NCI-H446 (cell line): ENCODE measurements at regions not wholly inside any gene's neighbourhood (a gene's known extent, or its start where the extent isn't known, plus 50 kb on each side); places are given as distances from the start of the nearest gene placed in this dataset.
"Not testable (repeated sequence)": the region's sequence is repeated elsewhere in the genome, so short reads cannot be mapped to it uniquely, and the experiment has no call there.

ENCODE experiments used
- DNase-seq, 2 experiments: peaks; one replicate each; lab custom pipeline; 2025; lab: John Stamatoyannopoulos, UW

DNA sequence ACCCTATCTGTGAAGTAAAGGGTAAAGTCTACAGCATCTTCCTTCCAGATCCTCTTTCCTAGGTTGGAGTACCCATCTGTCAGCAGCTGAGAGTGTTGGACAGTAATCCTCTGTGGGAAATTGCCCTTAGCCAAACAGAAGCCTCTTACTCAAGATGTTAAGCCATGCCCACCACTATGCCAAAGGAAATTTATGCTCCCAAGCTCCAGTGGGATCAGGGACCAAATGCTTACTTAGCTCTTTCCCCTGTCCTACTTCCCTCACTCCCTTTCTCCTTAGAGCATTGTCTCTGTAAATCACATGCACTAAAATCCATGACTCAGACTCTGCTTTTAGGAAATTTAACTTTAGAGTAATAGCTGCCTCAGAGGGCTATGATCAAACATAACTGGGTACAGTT, 254.0 kb downstream of the BRINP2 start:
- no peak for DNase-seq

DNA sequence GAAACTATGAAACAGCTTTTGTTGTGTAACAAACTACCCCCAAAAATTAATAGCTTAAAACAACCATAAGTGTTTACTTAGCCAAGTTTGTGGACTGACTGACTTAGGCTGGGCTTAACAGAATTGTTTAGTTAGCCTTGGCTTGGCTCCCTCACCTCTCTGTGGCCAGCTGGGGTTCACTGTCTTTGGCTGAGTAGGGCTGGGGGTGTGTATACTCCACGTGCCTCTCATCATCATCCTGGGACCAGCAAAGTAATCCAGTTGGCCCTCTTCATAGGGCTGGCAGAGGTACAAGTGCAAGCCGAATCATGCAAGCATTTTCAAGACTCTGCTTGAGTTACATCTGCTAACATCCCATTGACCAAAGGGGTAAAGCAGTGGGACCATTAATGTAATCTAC, 252.3 kb downstream of the BRINP2 start:
- no peak for DNase-seq

DNA sequence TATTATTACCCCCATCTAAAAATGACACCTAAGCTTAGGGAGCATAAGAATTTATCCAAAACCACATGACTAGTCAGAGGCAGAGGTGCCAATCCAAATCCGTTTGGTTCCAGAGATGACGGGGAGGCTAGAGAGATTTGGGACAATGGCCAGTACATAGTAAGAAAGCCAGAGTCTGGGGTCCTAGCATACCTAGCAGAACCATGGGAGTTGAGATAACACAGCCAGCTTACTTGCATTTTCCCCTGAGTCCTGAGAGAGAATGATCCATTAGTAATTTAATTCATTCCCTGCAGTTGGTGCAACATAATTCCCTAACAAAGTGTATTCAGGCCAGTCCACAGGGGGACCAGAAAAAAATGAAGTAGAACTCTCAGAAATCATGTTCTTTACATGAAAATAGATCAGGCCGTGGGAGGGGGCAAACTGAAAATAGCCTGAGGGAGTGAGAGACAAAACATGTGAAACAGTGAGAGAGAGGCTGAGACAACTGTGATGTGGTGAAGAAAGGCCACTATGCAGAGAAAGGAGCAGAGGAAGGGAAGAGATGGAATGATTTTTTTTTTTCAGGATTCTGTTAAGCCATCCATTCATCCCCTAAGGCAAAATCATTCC, 243.3 kb downstream of the BRINP2 start:
- no peak for DNase-seq

DNA sequence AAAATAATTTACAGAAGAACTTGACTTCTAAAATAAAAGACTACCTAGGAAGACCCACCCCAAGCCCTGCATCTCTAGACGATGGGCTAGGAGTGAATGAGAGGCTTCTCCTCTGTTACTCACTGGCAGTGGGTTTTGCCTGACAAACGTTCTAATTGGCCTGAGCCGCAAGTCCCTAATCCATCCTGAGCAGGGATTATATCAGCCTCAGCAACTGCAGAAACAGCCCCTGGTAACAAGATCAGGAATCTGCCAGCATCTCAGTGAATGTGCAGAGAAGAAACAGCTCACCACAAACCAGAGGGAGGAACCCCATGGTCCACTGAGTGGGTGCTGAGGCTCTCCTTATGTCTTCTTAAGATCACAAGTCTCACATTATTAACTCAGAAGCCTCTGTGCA, 240.6 kb downstream of the BRINP2 start:
- no peak for DNase-seq

DNA sequence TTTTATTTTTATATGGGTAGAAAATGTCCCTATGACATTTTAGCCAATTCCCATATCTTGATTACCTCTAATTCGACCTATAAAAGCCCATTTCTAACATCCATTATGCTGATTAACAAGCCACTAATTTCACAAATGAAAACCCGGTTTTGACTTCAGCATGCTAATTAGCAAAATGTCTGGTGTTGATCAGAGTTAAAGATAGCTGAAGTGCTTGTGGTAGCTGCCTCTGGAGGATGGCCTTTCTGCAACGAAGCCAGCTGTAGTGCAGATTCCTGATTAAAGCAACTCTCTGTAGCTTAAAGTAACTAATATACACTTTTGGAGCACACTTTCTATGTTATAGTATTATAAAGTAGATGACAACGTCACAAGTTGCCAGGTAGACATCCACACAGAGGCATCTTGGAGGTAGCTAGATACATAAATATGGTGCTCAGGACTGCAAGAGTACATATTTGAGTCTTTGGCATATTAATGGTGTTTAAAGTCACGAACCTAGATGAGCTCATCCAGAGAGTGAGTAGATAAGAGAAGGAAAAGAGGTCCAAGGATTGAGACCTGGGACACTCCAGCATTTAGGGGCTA, 239.5 kb downstream of the BRINP2 start:
- no peak for DNase-seq

DNA sequence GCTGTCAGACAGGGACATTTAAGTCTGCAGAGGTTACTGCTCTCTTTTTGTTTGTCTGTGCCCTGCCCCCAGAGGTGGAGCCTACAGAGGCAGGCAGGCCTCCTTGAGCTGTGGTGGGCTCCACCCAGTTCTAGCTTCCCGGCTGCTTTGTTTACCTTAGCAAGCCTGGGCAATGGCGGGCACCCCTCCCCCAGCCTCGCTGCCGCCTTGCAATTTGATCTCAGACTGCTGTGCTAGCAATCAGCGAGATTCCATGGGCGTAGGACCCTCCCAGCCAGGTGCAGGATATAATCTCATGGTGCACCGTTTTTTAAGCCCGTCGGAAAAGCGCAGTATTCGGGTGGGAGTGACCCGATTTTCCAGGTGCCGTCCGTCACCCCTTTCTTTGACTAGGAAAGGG, 235.6 kb downstream of the BRINP2 start:
- DNase-seq, result not testable (repeated sequence)

DNA sequence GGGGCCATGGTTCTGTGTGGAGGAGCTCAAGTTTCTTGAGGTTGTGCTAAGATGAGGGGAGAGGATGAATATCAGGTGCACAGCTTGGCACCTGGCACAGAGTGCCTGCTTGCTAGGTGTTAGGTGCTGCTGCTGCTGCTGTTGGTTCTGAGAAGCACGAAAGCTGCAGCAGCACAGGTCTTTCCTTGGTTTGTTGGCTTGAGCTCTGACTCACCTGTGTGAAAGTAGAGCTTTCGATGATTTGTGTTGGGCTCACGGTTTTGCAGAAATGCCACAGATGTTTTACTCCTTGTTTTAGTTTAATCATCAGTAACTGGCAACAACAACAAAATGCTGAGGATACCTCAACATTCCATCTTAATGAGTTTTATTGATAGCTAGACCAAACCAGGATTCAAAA, 221.6 kb downstream of the BRINP2 start:
- no peak for DNase-seq

DNA sequence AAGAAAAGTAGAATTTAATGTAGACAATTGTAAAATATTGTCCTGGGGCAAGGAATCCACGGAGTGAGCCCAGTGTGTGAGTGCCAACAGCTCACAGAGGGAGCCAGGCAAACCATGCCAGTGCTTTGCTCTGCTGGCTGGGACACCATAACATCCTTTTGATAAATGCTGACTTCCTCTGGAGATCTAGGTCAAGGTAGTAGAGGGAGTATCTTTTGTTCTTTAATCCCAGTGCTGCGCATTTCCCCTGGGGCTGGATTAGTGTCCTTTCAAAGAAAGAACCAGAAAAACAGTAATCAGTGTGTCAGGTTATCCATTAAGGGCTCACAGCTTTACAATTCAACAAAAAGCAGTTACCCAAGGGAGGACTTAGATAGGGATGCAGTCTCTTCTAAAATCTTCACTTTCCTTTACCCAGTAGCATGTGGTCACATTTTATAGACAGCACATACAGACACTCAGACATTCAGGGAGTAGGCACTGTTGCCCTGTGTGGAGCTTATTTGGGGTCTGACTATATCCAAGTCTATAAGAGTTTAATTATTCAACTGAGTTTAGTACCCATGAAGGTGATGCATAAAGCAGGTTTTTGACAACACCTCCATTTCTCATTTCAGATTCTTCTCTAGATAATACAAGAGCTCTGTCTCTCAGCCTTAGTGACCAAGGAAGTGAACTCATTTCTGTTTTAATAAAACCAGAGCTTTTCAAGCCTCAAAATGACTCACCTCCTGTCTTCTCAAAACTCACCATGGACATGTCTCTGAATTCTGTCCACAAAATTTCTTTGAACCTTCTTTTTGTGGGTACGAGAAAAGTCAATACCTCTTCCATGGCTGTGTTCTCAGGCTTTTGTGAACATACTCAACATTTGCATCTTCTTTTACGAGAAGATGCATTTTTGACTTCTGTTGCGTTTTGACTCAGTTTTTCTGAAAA, 215.3 kb downstream of the BRINP2 start:
- DNase-seq, result no peak

DNA sequence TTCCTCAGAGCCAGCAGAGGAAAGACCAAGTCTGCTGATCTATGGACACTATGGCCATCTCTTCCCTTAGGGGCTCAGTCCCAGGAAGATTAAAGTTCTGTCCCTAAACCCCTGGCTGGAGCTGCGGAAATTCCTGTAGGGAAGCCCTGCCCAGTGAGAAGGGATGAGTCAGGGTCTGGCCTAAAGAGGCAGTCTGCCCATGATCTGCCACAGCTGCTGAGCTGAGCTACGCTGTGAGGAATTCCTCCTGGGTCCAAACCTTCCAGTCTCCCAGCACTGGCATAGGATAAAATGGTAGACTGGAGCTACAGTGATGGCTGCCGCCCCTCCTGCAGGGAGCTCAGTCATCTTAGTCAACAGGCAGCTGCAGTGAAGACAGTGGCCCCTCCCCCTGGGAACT, 213.7 kb downstream of the BRINP2 start:
- no peak for DNase-seq

DNA sequence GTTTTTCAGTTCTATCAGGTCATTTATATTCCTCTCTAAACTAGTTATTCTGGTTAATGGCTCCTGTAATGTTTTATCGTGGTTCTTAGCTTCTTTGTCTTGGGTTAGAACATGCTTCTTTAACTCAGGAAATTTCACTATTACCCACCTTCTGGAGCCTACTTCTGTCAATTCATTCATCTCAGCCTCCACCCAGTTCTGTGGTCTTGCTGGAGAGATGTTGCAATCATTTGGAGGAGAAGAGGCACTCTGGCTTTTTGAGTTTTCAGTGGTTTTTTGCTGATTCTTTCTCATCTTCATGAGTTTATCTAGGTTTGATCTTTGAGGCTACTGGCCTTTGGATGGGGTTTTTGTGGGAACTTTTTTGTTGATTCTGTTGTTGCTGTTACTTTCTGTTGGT, 213.0 kb downstream of the BRINP2 start:
- no peak for DNase-seq

DNA sequence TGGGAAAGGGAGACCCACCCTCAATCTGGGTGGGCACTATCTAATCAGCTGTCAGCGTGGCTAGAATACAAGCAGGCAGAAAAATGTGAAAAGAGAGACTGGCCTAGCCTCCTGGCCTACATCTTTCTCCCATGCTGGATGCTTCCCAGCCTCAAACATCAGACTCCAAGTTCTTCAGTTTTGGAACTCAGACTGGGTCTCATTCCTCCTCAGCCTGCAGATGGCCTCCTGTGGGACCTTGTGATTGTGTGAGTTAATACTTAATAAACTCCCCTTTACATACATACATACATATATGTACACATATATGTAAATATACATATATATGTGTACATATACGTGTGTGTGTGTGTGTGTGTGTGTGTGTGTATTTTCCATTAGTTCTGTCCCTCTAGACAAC, 207.1 kb downstream of the BRINP2 start:
- no peak for DNase-seq

DNA sequence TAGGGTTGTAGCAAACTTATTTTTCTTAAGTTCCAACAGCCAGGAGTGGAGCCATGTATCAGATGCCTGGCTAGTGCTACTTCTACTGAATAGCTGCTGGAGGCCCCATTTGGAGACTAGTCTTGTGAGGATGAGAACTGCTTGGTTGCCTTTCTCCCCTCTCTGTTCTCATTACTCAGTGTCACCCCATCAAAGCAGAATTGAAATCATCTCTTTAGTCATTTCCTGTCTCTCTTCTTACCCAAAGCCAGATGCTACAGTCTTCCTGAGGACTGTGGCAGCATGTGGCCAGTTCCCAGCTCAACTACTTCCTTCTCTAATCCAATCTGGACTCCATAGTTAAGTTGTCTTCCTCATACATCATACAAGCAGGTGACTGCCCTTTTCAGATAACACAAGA, 197.5 kb downstream of the BRINP2 start:
- no peak for DNase-seq

DNA sequence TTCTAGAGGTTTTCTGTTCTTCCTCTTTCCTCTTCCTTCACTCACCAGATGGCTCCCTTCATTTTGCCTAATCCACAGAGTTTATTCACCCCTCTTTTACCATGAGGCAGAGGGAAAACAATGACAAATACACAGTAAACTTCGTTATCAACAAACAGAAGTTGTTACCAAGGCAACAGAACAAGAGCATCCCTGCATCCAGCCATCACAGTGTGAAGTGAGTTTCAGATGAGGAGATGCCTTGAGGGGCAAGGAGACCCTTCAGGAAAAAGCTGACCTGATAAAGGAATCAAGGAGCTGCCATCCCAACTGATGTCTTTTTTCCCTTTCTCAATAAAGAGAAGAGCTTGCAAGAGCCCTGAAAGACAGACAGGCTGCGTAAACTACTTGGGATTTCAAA, 195.3 kb downstream of the BRINP2 start:
- no peak for DNase-seq

DNA sequence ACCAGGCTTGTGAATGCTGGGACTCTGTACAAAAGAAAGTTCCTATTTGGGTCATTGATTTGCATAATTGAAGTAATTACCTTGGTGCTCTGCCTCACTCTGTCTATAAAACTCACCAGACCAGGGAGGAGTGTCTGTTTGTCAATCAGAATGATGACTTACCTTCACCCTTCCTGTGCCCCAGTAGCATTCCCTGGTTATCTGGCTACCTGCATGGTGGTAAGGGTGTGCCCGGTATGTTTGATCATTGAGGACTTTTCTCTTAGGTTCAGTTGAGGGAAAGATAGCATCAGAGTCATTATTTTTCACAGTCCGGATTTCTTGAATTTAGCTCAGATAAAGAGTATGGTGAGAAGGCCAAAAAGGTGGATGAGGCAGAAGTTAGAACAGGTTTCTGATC, 190.0 kb downstream of the BRINP2 start:
- no peak for DNase-seq

DNA sequence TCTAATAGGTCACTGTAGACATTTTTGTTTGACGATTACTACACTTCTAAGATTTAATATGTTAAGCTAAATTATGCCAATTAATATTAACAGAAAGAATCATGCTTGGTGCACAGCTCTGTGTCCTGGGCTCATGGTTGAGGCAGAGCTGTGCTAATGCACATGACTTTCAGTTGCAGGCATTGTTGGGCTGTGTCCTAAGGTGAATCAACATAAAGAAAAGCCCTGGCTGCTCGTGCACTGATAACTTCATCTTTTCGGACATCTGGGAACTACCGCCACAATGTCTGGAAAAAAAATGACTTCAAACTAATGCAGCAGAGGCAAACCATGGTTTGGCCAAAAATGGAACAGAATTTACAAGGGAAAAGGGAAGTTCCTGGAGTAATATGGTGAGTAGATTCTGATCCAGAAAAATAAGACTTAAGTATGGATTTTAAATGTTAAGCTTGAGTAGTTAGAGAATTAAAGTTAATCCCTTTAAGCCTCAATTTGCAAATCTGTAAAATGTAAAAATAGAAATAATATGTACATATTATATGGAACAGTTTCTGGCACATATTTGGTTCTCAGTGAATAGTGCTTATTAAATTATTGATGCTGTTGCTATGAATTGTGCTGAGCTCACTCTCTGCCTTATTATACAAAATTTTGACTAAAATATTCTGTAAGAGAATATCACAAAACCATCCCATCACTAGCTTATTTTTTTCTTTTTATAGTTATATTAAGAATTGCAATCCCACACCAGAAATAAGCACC, 186.1 kb downstream of the BRINP2 start:
- no peak for DNase-seq

DNA sequence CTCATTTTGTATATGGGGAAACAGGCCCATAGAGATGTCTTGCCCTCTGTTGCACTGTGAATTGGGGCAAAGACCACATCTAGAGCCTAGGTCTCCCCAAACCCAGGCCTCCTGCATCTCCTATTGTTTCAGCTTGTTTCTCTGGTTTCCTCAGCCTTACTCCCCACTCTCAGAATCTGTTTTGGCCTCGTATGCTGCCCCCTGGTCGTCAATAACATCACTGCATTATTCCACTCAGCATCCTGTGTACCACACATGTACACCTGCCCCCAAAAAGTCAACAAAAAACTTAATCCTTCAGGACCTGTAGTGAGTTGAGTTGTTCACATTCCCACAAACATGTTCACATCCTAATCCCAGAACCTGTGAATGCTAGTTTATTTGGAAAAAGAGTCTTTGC, 184.8 kb downstream of the BRINP2 start:
- no peak for DNase-seq

DNA sequence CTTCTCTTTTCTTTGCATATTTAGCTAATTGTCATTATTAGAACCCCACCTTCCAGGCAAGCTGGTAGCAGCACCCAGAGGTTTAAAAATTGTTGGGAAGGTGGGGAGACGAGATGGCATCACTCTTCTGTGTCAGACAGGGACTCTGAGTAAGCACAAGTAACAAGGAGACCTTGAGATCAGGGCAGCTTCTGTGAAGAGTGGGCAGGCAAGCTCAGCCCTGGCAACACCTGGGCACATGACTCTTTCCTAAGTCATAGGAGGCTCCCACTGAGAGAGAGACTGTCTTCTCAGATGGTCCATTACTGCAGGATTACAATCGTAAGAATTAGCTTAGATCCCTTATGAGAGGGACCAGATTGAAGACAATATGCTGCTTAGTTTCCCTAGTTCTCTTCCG, 183.5 kb downstream of the BRINP2 start:
- no peak for DNase-seq

DNA sequence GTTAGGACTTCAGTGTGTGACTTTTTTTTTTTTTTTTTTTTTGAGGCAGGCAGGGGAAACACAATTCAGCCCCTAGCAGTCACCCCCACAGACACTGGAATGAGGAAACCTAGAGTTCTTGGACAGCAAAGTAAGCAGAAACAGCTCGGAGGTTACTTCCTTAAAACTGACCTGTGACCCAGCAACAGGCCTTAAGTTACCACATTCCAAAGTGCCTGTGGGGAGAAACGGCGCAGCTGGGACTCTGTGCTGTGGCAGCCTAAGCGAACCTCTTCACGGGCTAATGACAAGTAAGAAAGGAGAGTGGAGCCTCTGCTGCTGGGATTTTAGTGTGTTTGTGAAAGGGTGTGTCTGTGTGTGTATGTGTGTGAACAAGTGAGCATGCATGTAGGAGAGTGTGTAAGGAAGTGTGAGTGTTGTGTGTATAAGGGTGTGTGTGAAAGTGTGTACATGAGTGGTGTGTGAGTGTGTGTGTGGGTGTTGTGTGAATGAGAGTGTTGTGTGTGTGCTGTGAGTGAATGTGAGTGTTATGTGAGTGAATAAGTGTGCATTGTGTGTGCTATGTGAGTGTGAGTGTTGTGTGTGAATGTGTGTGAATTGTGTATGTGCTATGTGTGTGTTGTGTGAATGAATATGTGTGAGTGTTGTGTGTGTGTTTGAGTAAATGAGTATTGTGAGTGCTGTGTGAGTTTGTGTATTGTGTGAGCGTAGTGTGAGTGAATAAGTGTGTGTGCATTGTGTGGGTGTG, 180.8 kb downstream of the BRINP2 start:
- no peak for DNase-seq

DNA sequence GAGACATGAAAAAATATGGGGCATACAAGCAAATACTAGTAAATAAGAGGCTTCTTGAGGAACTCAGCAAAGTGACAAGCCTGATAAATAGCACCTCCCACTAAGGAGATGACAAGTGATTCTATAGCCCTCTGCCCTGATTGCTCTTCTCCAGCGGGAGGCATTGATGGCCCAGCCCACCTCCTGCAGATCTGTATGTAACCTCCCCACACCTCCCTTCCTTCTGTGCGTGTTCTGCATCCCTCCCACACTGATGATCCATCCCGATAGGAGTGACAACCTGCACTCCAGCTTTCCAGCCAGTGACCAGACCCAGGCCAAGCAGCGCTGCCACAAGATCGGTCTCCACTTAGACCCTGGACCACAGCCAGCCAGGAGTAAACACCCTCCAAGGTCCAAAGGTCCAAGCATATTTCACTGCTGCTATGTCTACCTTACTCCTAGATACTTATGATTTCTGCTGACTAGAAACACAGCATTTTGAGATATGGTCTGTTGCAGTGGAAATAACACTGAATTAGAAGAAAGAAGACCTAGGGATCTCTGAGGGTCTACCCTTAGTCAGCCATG, 176.1 kb downstream of the BRINP2 start:
- no peak for DNase-seq

DNA sequence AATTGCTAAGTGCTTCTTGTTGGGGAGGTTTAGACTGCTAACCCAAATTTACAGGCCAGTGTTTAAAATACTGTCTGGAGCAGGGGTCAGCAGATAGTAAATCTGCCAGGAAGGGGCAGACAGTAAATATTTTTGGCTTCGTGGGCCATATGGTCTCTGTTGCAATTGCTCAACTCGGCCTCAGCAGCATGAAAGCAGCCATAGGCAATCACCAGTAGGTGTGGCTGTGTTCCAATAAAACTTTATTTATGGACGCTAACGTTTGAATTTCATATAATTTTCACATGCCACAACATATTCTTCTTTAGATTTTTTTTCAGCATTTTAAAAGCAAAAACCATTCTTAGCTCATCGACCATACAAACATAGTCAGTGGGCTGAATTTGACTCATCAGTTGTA, 172.7 kb downstream of the BRINP2 start:
- no peak for DNase-seq

DNA sequence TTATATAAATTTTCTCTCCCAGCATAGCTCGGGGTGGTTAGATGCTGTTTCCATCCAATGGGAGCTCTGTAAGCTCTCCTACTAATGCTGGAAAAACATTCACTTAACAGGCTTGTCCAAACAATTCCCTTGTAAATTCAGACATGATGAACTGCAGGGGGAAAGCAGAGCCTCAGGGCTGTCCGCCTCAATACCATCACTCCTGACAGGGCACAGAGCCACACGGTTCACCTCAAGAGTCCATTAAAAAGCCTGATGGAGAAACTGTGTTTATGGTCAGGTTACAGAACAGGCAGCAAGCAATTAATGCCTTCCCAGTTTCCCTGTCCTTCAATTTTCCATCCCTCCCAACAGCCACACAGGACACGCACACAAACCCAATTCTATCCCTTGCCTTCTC, 171.0 kb downstream of the BRINP2 start:
- no peak for DNase-seq
